D341Med (cell line): ENCODE measurements at regions not wholly inside any gene's neighbourhood (a gene's known extent, or its start where the extent isn't known, plus 50 kb on each side); places are given as distances from the start of the nearest gene placed in this dataset.
"Not testable (repeated sequence)": the region's sequence is repeated elsewhere in the genome, so short reads cannot be mapped to it uniquely, and the experiment has no call there.

ENCODE experiments used
- DNase-seq: peaks from one replicate; pipeline ENCODE4 v3.0.0; 2012; ENCODE audit warnings: low spot score

DNA sequence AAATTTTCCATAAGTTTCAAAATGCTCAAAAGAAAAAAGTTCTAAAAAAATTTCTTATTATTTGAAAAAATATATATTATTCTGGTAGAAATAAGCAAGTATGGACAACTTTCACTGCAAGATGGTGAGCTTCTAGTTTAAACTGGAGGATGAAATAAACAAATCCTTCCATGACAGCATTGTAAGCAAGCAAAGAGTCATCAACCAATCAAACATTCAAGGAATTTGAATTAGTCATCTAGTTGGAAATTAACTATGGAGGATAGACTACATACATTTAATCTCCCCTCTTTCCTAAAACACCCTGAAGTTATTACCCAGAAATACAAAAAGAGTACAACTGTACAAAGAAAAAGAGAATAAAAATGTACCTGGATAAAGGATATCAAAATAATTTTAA lies 51.0 kb upstream of the IRX5 start:
- no peak for DNase-seq

DNA sequence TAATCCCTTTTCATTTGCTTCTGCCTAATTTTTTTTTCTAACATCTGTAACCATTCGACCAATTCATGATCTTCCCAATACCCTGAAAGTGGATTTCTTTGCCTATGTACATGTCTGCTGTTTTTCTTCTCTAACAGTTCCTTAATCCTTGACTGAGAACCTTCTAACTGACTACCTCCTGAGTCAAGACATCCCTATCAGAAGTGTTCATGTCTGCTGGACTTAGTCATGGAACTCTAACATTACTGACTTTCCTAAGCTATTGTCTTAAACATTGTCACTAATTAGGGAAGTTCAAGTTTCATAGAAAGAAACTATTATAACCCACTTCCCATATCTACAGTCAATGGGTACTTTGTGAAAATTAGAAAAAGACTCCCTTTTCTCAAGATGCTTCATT lies 52.4 kb upstream of the IRX5 start:
- no peak for DNase-seq

DNA sequence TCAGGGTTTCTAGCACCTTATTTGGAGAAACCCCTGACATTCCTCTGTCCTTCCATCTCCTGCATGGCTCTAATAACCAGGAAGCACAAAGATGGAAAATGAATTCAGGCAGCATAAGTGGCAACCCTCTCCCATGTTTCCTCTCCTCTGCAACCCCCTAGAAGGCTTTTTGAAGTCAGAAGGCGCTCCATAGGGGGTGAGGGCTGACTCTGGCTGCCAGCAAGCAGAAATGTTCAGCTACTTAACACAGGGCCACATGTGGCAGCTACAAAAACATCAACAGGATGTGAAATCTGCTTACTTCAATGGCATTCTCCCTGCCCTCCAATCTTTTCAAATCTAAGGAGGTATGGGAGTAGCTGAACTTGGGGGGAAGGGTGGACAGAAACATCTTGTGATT lies 55.2 kb upstream of the IRX5 start:
- no peak for DNase-seq

DNA sequence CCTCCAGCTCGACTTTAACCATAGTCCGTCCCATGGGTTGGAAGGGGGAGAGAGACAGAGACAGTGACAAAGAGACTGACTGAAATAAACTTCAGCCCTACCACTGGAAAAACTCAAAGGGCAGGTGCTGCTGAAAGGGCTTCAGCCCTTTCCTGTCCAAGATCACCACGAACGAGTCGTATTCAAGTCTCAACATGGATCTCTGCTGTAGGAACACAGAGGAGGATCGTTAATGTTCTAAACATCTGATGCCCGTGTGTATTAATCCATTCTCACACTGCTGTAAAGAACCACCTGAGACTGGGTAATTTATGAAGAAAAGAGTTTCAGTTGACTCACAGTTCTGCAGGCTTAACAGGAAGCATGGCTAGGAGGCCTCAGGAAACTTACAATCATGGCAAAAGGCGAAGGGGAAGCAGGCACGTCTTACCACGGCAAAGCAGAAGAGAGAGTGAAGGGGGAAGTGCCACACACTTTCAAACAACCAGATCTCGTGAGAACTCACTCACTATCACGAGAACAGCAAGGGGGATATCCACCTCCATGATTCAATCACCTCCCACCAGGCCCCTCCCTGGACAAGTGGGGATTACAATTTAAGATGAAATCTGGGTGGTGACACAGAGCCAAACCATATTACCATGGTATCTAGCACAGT lies 56.8 kb upstream of the IRX5 start:
- not testable (repeated sequence) for DNase-seq

DNA sequence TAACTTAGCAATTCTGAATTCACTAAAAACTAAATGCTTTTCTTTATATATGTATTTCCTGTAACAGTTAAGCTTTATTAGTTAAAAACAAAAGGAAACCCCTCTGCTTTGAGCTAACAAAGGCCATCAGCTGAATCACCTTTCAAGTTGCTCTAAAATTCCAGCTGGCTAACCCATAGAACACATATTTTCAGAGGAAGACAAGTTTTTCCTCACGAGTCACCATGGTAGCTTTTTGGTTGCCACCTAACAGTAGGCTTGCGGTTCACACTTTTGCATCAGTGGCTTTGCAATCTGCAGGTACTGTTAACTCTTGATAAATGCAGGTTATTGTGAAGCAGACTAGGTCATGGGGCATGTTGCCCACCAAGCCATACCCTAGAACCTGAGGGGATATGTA lies 57.6 kb upstream of the IRX5 start:
- DNase-seq, result no peak

DNA sequence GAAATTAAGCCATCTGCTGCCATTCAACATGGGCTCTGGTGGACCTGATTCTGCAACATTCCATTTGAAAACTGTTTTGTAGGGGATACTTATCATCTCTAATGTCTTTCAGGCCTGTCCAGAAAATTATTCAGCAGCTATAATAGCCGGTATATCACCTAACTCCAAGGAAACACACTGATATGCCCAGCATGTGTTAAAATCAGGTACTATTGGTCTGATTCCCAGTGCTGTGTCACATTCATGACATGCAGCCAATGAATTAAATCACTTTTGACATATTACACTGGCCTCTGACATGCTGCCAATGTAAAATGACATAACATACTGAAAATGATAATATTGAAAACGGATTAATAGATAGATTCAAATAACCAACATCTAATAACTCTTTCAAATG lies 60.5 kb upstream of the IRX5 start:
- no peak for DNase-seq

DNA sequence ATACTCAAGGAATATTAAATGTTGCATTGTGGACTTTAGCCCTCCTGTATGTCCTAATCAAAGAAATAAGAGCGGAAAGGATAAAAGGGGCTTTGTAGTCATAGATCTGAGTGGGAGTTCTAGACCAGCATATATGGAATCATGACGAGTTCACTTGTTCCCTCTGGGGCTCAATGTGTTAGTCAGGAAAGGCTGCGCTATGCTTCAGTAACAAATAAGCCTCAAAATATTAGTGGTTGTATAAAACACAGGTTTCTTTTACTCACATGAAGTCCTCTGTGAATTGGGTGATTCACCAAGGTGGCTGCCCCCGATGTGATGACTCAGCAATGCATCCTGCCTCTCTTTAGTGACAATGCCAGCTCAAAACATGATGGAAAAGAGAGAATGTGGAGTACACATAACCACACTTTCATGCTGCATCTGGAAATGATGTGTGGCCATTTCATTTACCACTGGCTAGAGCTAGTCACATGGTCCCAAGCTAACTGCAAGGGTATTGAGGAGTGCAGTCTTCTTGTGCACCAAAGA lies 63.3 kb upstream of the IRX5 start:
- DNase-seq, result no peak

DNA sequence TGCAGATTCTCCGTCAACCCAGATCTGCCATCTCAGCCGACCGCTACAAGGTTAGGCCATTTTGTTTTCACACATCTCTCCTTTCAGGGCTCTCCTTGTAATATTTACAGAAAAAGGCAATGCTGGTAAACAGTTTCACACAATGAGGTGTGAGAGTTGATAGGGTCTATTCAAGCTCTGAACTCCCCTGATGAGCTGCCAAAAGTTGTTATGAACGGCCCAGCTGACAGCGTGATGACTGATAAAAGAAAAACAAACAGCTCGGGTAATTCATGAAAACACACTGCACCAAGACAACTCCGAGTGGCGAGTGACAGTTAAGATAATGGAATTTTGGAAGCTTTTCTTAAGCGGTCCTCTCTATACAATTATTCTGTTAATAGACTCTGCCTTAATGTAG lies 68.1 kb upstream of the IRX5 start:
- no peak for DNase-seq

DNA sequence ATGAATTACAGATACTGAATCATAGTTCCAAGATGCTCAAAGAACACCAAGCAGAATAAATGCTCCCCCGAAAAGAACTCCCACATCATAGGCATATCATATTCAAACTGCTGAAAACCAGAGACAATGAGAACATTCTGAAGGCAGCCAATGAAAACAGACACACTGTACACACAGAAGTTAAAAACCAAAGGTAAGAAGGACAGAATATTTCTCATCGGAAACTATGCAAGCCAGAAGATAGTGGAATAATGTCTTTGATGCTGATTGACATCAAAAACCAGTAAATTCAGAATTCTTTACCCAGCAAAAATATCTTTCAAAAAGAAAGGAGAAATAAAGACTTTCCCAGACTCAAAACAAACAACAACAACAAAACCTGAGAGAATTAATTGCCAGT lies 73.8 kb upstream of the IRX5 start:
- DNase-seq, result no peak

DNA sequence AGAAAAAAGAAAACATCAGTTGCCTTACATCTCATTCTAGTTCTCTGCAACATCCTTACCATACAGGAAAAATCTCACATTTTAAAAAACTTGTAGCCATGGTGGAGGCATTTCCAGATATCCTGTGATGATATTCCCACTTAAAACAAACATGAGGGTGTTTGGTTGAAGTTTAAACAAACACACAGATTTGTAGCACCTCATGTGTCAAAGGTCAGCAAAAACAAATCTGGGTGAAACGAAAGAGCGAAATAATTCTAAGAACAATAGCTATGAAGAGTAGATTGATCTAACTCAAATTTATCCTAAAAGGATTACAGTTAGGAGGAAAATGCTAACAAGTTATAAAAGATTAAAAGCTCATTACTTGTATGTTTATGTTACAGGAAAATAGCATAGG lies 83.1 kb upstream of the IRX5 start:
- DNase-seq, result no peak

DNA sequence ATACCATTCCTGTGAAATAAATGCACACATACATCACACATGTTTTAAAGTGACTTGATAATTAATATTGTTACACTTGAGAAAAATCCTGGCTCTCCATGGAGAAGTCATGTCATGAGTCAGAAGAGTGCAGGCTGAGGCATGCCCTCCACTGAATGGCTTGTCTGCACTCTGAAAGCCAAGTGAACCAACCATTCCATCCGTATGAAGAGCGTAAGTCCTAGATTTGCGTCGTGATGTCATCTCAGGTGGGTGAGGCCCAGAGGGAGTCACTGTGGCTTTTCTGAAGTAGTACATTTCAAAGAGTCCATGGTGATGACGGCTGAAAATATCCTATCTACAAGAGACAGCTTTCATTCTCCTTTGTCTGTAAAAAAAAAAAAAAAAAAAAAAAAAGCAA lies 83.5 kb upstream of the IRX5 start:
- no peak for DNase-seq

DNA sequence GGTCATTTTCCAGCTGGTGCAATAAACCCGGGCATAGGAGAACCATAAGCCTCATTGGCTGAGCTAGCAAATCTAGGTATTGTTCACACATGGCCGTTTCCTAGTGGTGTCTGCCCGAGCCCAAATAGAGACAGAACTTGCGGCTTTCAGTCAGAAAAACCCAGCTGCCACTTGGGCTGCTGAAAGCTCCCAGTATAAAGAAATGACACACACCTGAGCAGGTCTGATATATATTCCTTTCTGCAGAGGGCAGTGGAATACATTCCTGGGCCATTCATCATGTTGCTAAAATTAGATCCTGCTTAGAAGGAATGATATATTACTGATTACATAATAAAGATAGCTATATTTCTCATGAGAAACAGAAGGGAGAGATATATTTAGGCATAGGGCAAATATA lies 83.9 kb upstream of the IRX5 start:
- no peak for DNase-seq

DNA sequence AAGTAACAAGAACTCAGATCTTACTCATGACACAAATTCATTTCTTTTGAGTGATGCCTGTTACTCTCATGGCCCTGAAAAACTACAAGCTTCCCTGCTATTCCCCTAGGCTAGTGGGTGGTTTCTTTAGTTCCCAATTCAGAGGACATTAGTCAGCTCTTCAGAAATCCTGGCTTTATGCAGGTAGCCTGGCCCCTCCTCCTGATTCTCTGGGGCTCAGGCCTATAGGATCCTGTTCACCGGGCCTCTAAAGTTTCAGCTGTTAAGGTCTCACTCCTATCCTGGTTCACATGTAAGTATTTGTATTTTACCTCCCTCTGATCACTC lies 87.3 kb upstream of the IRX5 start:
- no peak for DNase-seq

DNA sequence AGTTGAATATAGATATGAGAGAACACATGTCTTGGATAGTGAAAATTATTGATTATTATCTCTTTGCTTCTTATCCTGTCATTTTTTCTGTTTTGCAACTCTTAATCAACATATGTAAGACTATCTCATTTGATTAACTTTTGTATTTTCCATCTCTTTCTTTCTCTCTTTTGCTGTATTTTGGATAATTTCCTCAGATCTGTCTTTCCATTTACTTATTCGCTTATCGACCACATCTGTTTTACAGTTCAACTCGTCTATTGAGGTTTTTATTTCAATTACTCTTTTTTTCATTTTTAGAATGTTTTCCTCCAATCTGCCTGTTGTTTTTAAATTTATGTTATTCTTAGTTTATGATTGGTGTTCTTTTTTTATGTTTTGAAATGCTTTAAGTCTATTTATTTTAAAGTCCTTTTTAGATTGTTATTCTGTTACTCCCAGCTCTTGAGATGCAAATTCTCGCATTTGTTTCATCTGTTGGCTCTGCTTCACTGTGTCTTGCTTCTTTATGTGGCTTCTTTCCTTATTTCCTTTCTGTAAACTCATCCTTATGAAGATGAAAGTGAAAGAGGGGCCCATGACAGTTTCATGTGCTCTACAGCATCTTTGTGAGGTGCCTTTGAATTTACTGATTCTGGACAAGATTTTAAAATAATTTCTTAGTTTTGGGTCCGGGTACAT lies 87.8 kb upstream of the IRX5 start:
- DNase-seq, result no peak

DNA sequence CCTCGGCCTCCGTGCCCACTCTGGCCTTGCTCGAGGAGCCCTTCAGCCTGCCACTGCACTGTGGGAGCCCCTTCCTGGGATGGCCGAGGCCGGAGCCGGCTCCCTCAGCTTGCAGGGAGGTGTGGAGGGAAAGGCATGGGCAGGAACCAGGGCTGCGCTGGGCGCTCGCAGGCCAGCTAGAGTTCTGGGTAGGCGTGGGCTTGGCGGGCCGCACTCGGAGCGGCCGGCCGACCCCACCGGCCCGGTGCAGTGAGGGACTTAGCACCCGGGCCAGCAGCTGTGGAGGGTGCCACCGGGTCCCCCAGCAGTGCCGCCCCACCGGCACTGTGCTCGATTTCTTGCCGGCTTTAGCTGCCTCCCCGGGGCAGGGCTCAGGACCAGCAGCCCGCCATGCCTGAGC lies 101.0 kb upstream of the IRX5 start:
- DNase-seq, result no peak

DNA sequence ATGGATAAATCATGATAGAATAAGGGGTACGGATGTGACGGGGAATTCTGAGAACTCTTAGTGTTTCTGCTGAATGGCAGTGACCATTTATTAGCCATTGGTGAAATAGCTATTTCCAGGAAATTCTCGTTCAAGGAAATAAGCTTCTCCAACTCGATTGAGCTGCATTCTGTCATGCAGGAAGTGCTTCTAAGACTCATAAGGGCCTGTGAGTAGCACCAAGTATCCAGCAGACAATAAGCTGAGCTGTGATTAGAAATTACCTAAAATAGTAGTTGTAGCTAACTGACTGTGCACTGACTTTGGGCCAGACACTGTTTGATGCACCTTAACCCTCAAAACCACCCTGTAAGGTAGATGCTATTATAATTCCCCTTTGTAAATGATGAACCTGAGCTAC lies 107.8 kb upstream of the IRX5 start:
- no peak for DNase-seq

DNA sequence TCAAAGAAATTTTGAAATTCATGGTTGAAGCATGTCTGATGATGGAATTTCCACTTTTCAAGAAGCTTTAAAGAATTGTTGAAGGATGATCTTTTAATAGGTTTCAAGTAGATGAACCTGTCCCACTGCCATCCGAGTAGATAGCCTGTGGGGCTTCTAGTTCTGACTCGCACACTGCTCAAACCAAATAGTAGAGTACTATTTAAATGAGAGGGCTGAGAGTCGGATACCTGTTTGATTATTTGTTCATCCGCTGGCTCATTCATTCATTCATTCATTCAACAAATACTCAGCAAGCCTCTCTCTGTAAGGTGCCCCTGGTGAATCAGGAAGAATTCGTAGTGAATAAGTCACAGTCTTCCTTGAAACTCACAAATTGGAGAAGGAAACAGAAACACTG lies 108.2 kb upstream of the IRX5 start:
- DNase-seq, result no peak

DNA sequence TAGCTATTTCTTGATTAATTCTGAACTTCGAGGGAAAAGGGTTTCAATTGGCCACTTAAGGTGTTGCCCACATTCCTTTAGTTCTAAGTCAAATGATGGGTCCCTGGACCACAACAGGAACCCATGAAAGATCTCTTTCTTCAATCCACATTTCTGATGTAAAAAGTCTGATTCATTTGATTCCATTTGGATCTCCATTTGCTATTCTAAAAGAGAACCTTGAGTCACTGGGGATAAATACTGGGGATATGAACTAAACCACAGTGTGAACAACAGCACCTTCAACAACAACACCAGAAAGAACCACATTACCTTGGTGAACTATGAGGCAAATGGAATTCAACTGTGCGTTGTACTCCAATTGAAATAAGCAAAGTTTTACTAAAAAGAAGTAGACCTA lies 108.9 kb upstream of the IRX5 start:
- DNase-seq, result no peak

DNA sequence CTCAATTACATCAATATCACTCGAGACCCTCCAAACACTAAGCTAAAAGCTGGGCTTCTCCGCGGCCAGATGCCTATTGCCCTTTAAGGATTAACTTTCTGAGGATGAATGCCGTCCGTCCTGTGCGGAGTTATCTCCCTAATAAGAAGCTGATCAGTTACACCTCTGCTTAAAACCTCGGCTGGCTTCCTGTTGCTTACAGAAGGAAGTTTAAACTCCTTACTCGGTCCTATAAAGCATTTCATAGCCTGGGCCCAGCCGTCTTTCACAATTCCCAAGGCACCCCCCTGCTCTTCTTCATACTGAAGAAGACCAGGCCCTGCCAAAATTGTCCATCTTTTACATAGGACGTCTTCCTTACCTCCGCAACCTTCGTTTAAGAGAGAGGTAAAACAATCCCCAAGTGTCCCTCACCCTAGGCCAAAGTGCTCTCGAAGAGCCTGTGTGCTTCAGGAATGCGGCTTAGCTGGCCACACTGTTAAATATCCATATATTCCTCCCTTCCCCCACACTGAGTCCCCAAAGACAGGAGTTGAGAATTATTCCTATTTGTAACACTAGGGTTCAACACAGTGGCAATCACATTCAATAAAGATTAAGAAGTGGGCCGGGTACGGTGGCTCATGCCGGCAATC lies 112.6 kb upstream of the IRX5 start:
- no peak for DNase-seq

DNA sequence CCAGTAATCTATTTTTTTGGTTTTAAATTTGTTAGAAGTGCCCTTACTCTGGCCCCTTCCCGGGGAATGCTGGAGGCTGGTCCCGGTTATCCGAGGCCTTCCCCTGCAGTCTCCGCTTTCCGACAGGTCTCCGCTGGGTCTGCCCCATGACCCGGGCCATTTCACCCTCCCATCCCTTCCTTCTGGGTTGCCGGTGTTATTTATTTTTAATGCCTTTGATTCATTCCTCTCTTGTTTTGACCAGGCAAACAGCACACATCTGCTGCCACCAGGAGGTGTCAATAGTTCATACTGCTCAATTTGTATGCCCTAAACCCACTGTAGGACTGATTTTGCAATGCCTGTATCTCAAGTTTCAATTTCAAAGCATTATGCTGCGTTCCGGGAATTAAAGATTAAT lies 113.2 kb upstream of the IRX5 start:
- peak; percentile 46 for DNase-seq

DNA sequence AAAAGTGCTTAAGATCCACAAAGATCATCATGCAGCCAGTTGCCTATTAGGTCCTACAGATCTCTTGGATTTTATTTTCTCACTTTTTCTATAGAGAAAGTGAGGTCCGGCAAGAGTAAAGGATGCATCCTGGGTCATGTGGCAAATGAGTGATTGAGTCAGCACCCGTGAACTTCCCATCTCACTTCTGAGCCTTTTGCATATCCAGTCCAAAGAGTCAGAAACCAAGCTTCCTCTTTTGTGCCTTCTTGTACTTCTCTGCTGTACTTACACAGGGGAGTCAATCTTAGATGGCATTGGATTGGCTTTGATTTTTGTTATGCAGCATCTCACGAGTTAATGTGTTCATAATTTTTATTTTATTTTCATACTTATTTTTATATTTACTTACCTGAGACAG lies 114.2 kb upstream of the IRX5 start:
- DNase-seq, result no peak

DNA sequence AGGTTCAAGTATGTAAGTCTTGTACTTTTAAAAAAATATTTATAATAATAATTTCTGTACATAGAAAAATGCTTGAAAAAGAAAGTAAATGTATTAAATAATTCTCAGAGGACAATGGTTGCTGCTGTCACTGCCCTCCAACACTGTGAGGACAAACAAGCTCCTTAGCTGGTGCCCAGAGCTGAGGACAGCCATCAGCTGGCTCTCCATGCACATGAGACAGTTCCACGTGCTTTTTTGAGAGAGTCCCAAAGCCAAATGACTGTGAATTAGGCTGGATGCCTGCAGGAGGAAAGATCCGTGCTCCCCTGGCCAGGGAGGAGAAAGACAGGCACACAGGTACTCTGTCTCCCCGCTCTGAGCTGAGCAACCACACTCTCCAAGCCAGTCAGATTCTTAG lies 115.5 kb upstream of the IRX5 start:
- no peak for DNase-seq

DNA sequence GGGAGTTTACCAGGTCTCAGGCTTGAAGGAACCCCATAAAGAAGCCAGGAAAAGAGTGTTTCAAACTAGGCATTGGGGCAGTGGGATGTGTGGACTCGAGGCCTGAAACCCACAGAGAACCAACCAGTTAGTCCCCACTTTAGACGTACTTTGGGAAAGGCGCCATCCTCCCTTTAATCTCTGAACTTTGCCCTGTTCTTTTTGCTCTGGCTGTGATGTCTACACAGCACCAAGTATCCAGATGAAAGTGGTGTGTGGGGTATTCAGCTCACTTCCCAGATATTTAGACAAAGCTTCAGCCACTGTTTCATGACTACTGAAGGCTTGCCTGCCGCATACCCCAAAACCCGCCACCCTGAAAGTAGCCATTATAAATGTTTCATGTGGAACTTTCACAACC lies 116.9 kb upstream of the IRX5 start:
- no peak for DNase-seq

DNA sequence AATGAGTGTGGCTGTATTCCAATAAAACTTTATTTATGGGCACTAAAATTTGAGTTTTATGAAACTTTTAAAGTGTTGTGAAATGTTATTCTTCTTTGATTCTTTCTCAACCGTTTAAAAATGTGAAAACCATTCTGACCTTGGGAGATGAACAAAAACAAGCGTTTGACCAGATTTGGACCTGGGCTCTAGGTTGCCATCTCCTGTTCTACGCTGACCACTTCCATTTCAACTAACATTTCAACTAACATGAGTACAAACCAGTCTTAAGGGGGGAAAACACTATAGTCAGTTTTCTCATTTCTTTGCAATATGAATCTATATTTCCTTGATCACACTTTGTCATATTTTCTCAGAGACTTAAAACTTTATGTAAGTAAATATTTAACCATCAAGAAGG lies 118.4 kb upstream of the IRX5 start:
- DNase-seq, result no peak
